Ishikawa (cell line): ENCODE measurements at regions not wholly inside any gene's neighbourhood (a gene's known extent, or its start where the extent isn't known, plus 50 kb on each side); places are given as distances from the start of the nearest gene placed in this dataset.

ENCODE experiments used
- CEBPB ChIP-seq: IDR thresholded peaks from 2 replicates; pipeline ENCODE4 v1.6.1; 2012
- CREB1 ChIP-seq: IDR thresholded peaks from 2 replicates; pipeline ENCODE4 v1.6.1; 2012; ENCODE audit warnings: low read depth
- EP300 ChIP-seq: IDR thresholded peaks from 2 replicates; pipeline ENCODE4 v1.6.1; 2012; ENCODE audit warnings: borderline replicate concordance
- FOXM1 ChIP-seq: IDR thresholded peaks from 2 replicates; pipeline ENCODE4 v1.6.1; 2012; ENCODE audit warnings: low read depth, borderline replicate concordance
- MAX ChIP-seq: IDR thresholded peaks from 2 replicates; pipeline ENCODE4 v1.6.1; 2012
- RAD21 ChIP-seq: IDR thresholded peaks from 2 replicates; pipeline ENCODE4 v1.6.1; 2012; ENCODE audit warnings: low read depth
- TEAD4 ChIP-seq: IDR thresholded peaks from 2 replicates; pipeline ENCODE4 v1.6.1; 2012
- USF1 ChIP-seq: IDR thresholded peaks from 2 replicates; pipeline ENCODE4 v1.6.1; 2012
- YY1 ChIP-seq: IDR thresholded peaks from 2 replicates; pipeline ENCODE4 v1.6.1; 2012; ENCODE audit warnings: low read depth

GRCh38 chr10:1944487-1944886 is 207.2 kb upstream of the ADARB2 start:
- TF ChIP-seq RAD21 (no peak), CEBPB (no peak), CREB1 (no peak), TEAD4 (no peak), YY1 (no peak), MAX (no peak), USF1 (no peak), FOXM1 (no peak), EP300 (no peak)
